Body of pancreas (tissue), 4 donors: ENCODE measurements at regions not wholly inside any gene's neighbourhood (a gene's known extent, or its start where the extent isn't known, plus 50 kb on each side); places are given as distances from the start of the nearest gene placed in this dataset.

Source experiments
- POLR2A ChIP-seq, 3 donors: fragments of 450-650 bp; IDR thresholded peaks; one replicate each; pipeline ENCODE4 v1.6.1; 2016; ENCODE audit warnings: antibody characterized with exemption in 3 of 3, mild to moderate bottlenecking in 2 of 3
- TF ChIP-seq, protein P1 (sequence below), 7 experiments: fragments of 450-650 bp in 4 of 7; fragments of 200-600 bp in 3 of 7; sonication (generic) in 3 of 7; IDR thresholded peaks; one replicate each; pipeline ENCODE4 v1.5.1; 2016 to 2019; ENCODE audit warnings: antibody characterized with exemption in 7 of 7

DNA sequence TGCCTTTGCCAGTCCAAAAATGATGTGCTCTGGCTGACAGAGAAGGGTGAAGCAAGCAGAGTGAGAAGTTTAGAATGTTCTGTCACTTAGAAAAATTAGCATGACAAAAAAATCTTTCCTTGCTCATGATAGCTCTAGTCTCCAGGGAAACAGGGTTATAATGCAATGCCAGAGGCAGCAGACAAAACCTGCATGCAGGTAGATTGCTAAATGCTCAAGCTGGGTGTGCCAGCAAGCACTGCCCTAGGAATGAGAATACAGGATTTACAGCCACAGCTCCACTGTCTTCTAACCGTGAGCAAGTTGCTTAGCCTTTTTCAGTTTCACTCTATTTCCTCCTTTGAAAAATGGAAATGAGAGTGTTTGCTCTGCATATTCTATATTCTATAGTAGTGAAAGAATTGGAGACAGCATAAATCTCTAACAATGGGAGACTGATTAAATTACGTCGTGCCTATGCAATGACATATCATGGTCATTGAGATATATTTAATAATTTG, 516.6 kb upstream of the C16orf82 start:
- TF ChIP-seq POLR2A (IDR thresholded peaks at IDR 0.05), result no peak
- TF ChIP-seq, protein P1, sequence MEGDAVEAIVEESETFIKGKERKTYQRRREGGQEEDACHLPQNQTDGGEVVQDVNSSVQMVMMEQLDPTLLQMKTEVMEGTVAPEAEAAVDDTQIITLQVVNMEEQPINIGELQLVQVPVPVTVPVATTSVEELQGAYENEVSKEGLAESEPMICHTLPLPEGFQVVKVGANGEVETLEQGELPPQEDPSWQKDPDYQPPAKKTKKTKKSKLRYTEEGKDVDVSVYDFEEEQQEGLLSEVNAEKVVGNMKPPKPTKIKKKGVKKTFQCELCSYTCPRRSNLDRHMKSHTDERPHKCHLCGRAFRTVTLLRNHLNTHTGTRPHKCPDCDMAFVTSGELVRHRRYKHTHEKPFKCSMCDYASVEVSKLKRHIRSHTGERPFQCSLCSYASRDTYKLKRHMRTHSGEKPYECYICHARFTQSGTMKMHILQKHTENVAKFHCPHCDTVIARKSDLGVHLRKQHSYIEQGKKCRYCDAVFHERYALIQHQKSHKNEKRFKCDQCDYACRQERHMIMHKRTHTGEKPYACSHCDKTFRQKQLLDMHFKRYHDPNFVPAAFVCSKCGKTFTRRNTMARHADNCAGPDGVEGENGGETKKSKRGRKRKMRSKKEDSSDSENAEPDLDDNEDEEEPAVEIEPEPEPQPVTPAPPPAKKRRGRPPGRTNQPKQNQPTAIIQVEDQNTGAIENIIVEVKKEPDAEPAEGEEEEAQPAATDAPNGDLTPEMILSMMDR (IDR thresholded peaks at IDR 0.05), result no peak
